WTC11 (cell line): ENCODE measurements at regions not wholly inside any gene's neighbourhood (a gene's known extent, or its start where the extent isn't known, plus 50 kb on each side); places are given as distances from the start of the nearest gene placed in this dataset.

Experiments used
- ATAC-seq: fragments of 200-7000 bp; cut with Tn5 transposase; 2 replicates; pipeline ENCODE4 v1.10.0; 2021; ENCODE audit warnings: mild to moderate bottlenecking, moderate library complexity
- CTCF ChIA-PET: fragments of 300-600 bp; sonication (Branson Sonifier 250); formaldehyde crosslinking; loops from one replicate; lab custom pipeline; 2021; ENCODE audit warnings: antibody characterized with exemption; lab: Charles Lee
- POLR2A ChIA-PET: fragments of 350-600 bp; sonication (Branson Sonifier 250); formaldehyde crosslinking; loops from one replicate; lab custom pipeline; 2021; ENCODE audit warnings: antibody characterized with exemption; lab: Charles Lee
- DNase-seq: peaks from one replicate; pipeline ENCODE4 v3.0.0; 2021; ENCODE audit warnings: low spot score
- H3K27ac Mint-ChIP-seq: 2 replicates; pipeline ENCODE4 v1.8.0; 2021; ENCODE audit warnings: mixed read lengths
- H3K27me3 Mint-ChIP-seq: 2 replicates; pipeline ENCODE4 v1.8.0; 2021; ENCODE audit warnings: low read depth, mild to moderate bottlenecking, moderate library complexity, mixed read lengths
- H3K36me3 Mint-ChIP-seq: 2 replicates; pipeline ENCODE4 v1.8.0; 2021; ENCODE audit warnings: mixed read lengths
- H3K4me1 Mint-ChIP-seq: 2 replicates; pipeline ENCODE4 v1.8.0; 2022; ENCODE audit warnings: mixed read lengths
- H3K4me3 Mint-ChIP-seq: 2 replicates; pipeline ENCODE4 v1.8.0; 2021; ENCODE audit warnings: mild to moderate bottlenecking, moderate library complexity, mixed read lengths
- H3K9me3 Mint-ChIP-seq: 2 replicates; pipeline ENCODE4 v1.8.0; 2021; ENCODE audit warnings: mixed read lengths
- FOXP4 ChIP-seq: sonication (generic); formaldehyde crosslinking; IDR thresholded peaks from 2 replicates; pipeline ENCODE4 v1.8.0; 2022; ENCODE audit warnings: mild to moderate bottlenecking, missing genetic modification reagents
- GABPB1 ChIP-seq: sonication (generic); formaldehyde crosslinking; IDR thresholded peaks from 2 replicates; pipeline ENCODE4 v1.8.1; 2023; ENCODE audit warnings: mild to moderate bottlenecking, missing genetic modification reagents
- GTF2I ChIP-seq: fragments of 250-450 bp; sonication (Bioruptor Pico); conservative IDR thresholded peaks from 2 replicates; pipeline ENCODE4 v1.4.0; 2021; ENCODE audit warnings: mild to moderate bottlenecking
- HMGXB4 ChIP-seq: sonication (generic); formaldehyde crosslinking; IDR thresholded peaks from 2 replicates; pipeline ENCODE4 v1.8.1; 2023; ENCODE audit warnings: mild to moderate bottlenecking, moderate library complexity, missing genetic modification reagents
- MXD4 ChIP-seq: fragments of 250-450 bp; sonication (Bioruptor Pico); IDR thresholded peaks from 2 replicates; pipeline ENCODE4 v1.8.0; 2021; ENCODE audit warnings: mild to moderate bottlenecking, moderate library complexity, borderline replicate concordance
- NFATC4 ChIP-seq: fragments of 250-450 bp; sonication (Bioruptor Pico); IDR thresholded peaks from 2 replicates; pipeline ENCODE4 v1.9.0; 2021; ENCODE audit warnings: mild to moderate bottlenecking
- NR2C2 ChIP-seq: sonication (generic); formaldehyde crosslinking; IDR thresholded peaks from 2 replicates; pipeline ENCODE4 v1.8.0; 2022; ENCODE audit warnings: mild to moderate bottlenecking, missing genetic modification reagents
- RORB ChIP-seq: fragments of 250-450 bp; sonication (Bioruptor Pico); IDR thresholded peaks from 2 replicates; pipeline ENCODE4 v1.9.0; 2021; ENCODE audit warnings: mild to moderate bottlenecking
- TEAD1 ChIP-seq: sonication (generic); formaldehyde crosslinking; IDR thresholded peaks from 2 replicates; pipeline ENCODE4 v1.8.0; 2022; ENCODE audit warnings: mild to moderate bottlenecking, missing genetic modification reagents
- ZBTB21 ChIP-seq: sonication (generic); formaldehyde crosslinking; IDR thresholded peaks from 2 replicates; pipeline ENCODE4 v1.8.1; 2023; ENCODE audit warnings: mild to moderate bottlenecking, missing genetic modification reagents, borderline replicate concordance
- ZNF121 ChIP-seq: sonication (generic); formaldehyde crosslinking; IDR thresholded peaks from 2 replicates; pipeline ENCODE4 v1.8.0; 2023; ENCODE audit warnings: missing genetic modification reagents
- ZNF138 ChIP-seq: sonication (generic); formaldehyde crosslinking; conservative IDR thresholded peaks from 2 replicates; pipeline ENCODE4 v1.8.1; 2022; ENCODE audit warnings: mild to moderate bottlenecking, moderate library complexity, missing genetic modification reagents
- ZNF281 ChIP-seq: sonication (generic); formaldehyde crosslinking; IDR thresholded peaks from 2 replicates; pipeline ENCODE4 v1.8.0; 2023; ENCODE audit warnings: mild to moderate bottlenecking, missing genetic modification reagents
- ZNF416 ChIP-seq: fragments of 250-450 bp; sonication (Bioruptor Pico); IDR thresholded peaks from 2 replicates; pipeline ENCODE4 v1.9.0; 2021; ENCODE audit warnings: mild to moderate bottlenecking, inconsistent platforms
- TF ChIP-seq, protein P1 (sequence below): fragments of 200-600 bp; IDR thresholded peaks from 2 replicates; pipeline ENCODE4 v1.8.0; 2022; ENCODE audit warnings: antibody characterized with exemption
- TF ChIP-seq, protein P2 (sequence below): fragments of 250-450 bp; sonication (Bioruptor Pico); IDR thresholded peaks from 2 replicates; pipeline ENCODE4 v2.1.2; 2022; ENCODE audit warnings: mild to moderate bottlenecking, moderate library complexity
- TF ChIP-seq, protein P3 (sequence below): sonication (generic); formaldehyde crosslinking; conservative IDR thresholded peaks from 2 replicates; pipeline ENCODE4 v1.8.1; 2022; ENCODE audit warnings: mild to moderate bottlenecking, missing genetic modification reagents
- TF ChIP-seq, protein P4 (sequence below): fragments of 250-450 bp; sonication (Bioruptor Pico); IDR thresholded peaks from 2 replicates; pipeline ENCODE4 v1.9.0; 2021; ENCODE audit warnings: mild to moderate bottlenecking, borderline replicate concordance
- TF ChIP-seq, protein P5 (sequence below): sonication (generic); formaldehyde crosslinking; IDR thresholded peaks from 2 replicates; pipeline ENCODE4 v1.8.1; 2022; ENCODE audit warnings: low read depth, mild to moderate bottlenecking, moderate library complexity, missing genetic modification reagents, borderline replicate concordance
- TF ChIP-seq, protein P6 (sequence below): sonication (generic); formaldehyde crosslinking; IDR thresholded peaks from 2 replicates; pipeline ENCODE4 v1.8.0; 2022; ENCODE audit warnings: mild to moderate bottlenecking, missing genetic modification reagents

DNA sequence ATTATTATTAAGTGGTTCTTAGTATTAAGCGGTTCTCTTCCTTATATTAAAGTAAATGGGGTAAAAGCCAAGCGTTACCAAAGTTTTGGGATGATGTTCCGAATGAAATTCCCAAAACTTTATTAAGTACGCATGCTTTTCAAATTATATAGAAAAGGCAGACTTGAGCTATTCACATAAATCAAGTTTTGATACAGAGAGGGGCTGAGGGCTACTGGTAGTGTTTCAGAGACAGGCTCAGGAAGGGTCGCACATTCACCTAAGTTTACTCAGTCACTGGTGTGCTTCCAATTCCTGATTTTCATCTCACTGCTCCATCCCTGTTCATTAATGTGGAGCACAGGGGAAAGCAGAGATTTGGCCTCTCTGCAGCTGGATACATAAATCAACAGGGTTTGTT lies 652.2 kb downstream of the QKI start:
- ATAC-seq (no peak), DNase-seq (no peak)
- no peak overlapping the region for H3K4me3 Mint-ChIP-seq
- no peaks in the 10 kb centered on the region for H3K4me1 Mint-ChIP-seq
- no peaks in the 10 kb centered on the region for H3K27me3 Mint-ChIP-seq
- ChIA-PET CTCF (no interaction called here), POLR2A (no interaction called here)
- H3K9me3 Mint-ChIP-seq = no peaks in the 10 kb centered on the region; the same call in 1 of the 2 replicates
- TF ChIP-seq, protein P1, sequence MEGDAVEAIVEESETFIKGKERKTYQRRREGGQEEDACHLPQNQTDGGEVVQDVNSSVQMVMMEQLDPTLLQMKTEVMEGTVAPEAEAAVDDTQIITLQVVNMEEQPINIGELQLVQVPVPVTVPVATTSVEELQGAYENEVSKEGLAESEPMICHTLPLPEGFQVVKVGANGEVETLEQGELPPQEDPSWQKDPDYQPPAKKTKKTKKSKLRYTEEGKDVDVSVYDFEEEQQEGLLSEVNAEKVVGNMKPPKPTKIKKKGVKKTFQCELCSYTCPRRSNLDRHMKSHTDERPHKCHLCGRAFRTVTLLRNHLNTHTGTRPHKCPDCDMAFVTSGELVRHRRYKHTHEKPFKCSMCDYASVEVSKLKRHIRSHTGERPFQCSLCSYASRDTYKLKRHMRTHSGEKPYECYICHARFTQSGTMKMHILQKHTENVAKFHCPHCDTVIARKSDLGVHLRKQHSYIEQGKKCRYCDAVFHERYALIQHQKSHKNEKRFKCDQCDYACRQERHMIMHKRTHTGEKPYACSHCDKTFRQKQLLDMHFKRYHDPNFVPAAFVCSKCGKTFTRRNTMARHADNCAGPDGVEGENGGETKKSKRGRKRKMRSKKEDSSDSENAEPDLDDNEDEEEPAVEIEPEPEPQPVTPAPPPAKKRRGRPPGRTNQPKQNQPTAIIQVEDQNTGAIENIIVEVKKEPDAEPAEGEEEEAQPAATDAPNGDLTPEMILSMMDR = no peak
- no peak for TF ChIP-seq HMGXB4 (CRISPR knock-in tag)
- TF ChIP-seq, protein P2, sequence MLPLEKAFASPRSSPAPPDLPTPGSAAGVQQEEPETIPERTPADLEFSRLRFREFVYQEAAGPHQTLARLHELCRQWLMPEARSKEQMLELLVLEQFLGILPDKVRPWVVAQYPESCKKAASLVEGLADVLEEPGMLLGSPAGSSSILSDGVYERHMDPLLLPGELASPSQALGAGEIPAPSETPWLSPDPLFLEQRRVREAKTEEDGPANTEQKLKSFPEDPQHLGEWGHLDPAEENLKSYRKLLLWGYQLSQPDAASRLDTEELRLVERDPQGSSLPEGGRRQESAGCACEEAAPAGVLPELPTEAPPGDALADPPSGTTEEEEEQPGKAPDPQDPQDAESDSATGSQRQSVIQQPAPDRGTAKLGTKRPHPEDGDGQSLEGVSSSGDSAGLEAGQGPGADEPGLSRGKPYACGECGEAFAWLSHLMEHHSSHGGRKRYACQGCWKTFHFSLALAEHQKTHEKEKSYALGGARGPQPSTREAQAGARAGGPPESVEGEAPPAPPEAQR = no peak
- TF ChIP-seq, protein P3, sequence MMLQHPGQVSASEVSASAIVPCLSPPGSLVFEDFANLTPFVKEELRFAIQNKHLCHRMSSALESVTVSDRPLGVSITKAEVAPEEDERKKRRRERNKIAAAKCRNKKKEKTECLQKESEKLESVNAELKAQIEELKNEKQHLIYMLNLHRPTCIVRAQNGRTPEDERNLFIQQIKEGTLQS (CRISPR knock-in tag) = no peak
- TF ChIP-seq ZNF281 = no peak
- no peak for TF ChIP-seq ZBTB21 (CRISPR knock-in tag)
- no peak for TF ChIP-seq NFATC4 (CRISPR knock-in tag)
- no peak for TF ChIP-seq ZNF138 (CRISPR knock-in tag)
- no peak for TF ChIP-seq FOXP4
- no peak for TF ChIP-seq ZNF416 (CRISPR knock-in tag)
- TF ChIP-seq, protein P4, sequence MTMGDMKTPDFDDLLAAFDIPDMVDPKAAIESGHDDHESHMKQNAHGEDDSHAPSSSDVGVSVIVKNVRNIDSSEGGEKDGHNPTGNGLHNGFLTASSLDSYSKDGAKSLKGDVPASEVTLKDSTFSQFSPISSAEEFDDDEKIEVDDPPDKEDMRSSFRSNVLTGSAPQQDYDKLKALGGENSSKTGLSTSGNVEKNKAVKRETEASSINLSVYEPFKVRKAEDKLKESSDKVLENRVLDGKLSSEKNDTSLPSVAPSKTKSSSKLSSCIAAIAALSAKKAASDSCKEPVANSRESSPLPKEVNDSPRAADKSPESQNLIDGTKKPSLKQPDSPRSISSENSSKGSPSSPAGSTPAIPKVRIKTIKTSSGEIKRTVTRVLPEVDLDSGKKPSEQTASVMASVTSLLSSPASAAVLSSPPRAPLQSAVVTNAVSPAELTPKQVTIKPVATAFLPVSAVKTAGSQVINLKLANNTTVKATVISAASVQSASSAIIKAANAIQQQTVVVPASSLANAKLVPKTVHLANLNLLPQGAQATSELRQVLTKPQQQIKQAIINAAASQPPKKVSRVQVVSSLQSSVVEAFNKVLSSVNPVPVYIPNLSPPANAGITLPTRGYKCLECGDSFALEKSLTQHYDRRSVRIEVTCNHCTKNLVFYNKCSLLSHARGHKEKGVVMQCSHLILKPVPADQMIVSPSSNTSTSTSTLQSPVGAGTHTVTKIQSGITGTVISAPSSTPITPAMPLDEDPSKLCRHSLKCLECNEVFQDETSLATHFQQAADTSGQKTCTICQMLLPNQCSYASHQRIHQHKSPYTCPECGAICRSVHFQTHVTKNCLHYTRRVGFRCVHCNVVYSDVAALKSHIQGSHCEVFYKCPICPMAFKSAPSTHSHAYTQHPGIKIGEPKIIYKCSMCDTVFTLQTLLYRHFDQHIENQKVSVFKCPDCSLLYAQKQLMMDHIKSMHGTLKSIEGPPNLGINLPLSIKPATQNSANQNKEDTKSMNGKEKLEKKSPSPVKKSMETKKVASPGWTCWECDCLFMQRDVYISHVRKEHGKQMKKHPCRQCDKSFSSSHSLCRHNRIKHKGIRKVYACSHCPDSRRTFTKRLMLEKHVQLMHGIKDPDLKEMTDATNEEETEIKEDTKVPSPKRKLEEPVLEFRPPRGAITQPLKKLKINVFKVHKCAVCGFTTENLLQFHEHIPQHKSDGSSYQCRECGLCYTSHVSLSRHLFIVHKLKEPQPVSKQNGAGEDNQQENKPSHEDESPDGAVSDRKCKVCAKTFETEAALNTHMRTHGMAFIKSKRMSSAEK (CRISPR knock-in tag) = no peak
- TF ChIP-seq, protein P5, sequence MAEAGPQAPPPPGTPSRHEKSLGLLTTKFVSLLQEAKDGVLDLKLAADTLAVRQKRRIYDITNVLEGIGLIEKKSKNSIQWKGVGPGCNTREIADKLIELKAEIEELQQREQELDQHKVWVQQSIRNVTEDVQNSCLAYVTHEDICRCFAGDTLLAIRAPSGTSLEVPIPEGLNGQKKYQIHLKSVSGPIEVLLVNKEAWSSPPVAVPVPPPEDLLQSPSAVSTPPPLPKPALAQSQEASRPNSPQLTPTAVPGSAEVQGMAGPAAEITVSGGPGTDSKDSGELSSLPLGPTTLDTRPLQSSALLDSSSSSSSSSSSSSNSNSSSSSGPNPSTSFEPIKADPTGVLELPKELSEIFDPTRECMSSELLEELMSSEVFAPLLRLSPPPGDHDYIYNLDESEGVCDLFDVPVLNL = no peak
- TF ChIP-seq MXD4 (CRISPR knock-in tag) = no peak
- TF ChIP-seq TEAD1 (CRISPR knock-in tag) = no peak
- no peak for TF ChIP-seq GTF2I (CRISPR knock-in tag)
- TF ChIP-seq ZNF121 = no peak
- TF ChIP-seq NR2C2 (CRISPR knock-in tag) = no peak
- no peak for TF ChIP-seq RORB (CRISPR knock-in tag)
- no peak for TF ChIP-seq GABPB1 (CRISPR knock-in tag)
- TF ChIP-seq, protein P6, sequence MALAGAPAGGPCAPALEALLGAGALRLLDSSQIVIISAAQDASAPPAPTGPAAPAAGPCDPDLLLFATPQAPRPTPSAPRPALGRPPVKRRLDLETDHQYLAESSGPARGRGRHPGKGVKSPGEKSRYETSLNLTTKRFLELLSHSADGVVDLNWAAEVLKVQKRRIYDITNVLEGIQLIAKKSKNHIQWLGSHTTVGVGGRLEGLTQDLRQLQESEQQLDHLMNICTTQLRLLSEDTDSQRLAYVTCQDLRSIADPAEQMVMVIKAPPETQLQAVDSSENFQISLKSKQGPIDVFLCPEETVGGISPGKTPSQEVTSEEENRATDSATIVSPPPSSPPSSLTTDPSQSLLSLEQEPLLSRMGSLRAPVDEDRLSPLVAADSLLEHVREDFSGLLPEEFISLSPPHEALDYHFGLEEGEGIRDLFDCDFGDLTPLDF (CRISPR knock-in tag) = no peak
- no peak overlapping the region for H3K27ac Mint-ChIP-seq
- H3K36me3 Mint-ChIP-seq = no peaks in the 10 kb centered on the region
